CD14-positive monocyte (primary cell): ENCODE measurements at regions not wholly inside any gene's neighbourhood (a gene's known extent, or its start where the extent isn't known, plus 50 kb on each side); places are given as distances from the start of the nearest gene placed in this dataset.

Experiments
- DNase-seq, 3 donors: peaks; one replicate each; pipeline ENCODE4 v3.0.0-alpha.2; 2011 to 2022
- H2AFZ ChIP-seq: 2 replicates; pipeline ENCODE4 v1.6.0; 2012; ENCODE audit warnings: mild to moderate bottlenecking, low read depth, low read length, inconsistent platforms; ENCODE audit not compliant: insufficient read depth, poor library complexity, severe bottlenecking
- H3K27ac ChIP-seq, 2 donors: 1 replicate in 1 of 2; 2 replicates in 1 of 2; pipeline ENCODE4 v1.5.1; 2012 to 2013; ENCODE audit warnings: low read length in 2 of 2, control low read depth in 1 of 2, inconsistent platforms in 1 of 2, low read depth in 1 of 2, mild to moderate bottlenecking in 1 of 2
- H3K27me3 ChIP-seq, 2 donors: one replicate each; pipeline versions ENCODE4 v1.6.0 to v1.6.1; 2011 to 2013; ENCODE audit warnings: low read length in 2 of 2; ENCODE audit not compliant: control insufficient read depth in 2 of 2, insufficient read depth in 2 of 2
- H3K36me3 ChIP-seq, 2 donors: replicated peaks in 1 of 2; 1 replicate in 1 of 2; 2 replicates in 1 of 2; pipeline versions ENCODE4 v1.5.1 to v1.6.1; 2012 to 2013; ENCODE audit warnings: low read length in 2 of 2, control low read depth in 1 of 2, inconsistent platforms in 1 of 2, mild to moderate bottlenecking in 1 of 2; ENCODE audit not compliant: insufficient read depth in 2 of 2, control insufficient read depth in 1 of 2
- H3K4me1 ChIP-seq, 2 donors: 1 replicate in 1 of 2; 2 replicates in 1 of 2; pipeline versions ENCODE4 v1.5.1 to v1.6.1; 2012 to 2013; ENCODE audit warnings: low read length in 2 of 2, control low read depth in 1 of 2, inconsistent platforms in 1 of 2, mild to moderate bottlenecking in 1 of 2, moderate library complexity in 1 of 2; ENCODE audit not compliant: insufficient read depth in 2 of 2, control insufficient read depth in 1 of 2
- H3K4me2 ChIP-seq: replicated peaks from 2 replicates; pipeline ENCODE3; 2012; ENCODE audit warnings: low read length, moderate library complexity, mild to moderate bottlenecking; ENCODE audit not compliant: poor library complexity, severe bottlenecking; ENCODE audit errors: extremely low read depth
- H3K4me3 ChIP-seq, 3 experiments: fragments of 200-600 bp in 1 of 3; sonication (generic) in 1 of 3; replicated peaks in 1 of 3; 1 replicate in 2 of 3; 2 replicates in 1 of 3; pipeline ENCODE4 v1.5.1; 2011 to 2013; ENCODE audit warnings: low read length in 3 of 3, mild to moderate bottlenecking in 3 of 3, control low read depth in 2 of 3, low read depth in 2 of 3, inconsistent platforms in 1 of 3, moderate library complexity in 1 of 3
- H3K79me2 ChIP-seq: 2 replicates; pipeline ENCODE4 v1.6.0; 2012; ENCODE audit warnings: mild to moderate bottlenecking, control low read depth, inconsistent platforms, low read length, moderate library complexity; ENCODE audit not compliant: insufficient read depth
- H3K9ac ChIP-seq: 2 replicates; pipeline ENCODE4 v1.6.0; 2017; ENCODE audit warnings: low read length, mild to moderate bottlenecking; ENCODE audit not compliant: insufficient read depth, poor library complexity, severe bottlenecking
- H3K9me3 ChIP-seq, 2 donors: replicated peaks in 1 of 2; 1 replicate in 1 of 2; 2 replicates in 1 of 2; pipeline versions ENCODE4 v1.5.1 to v1.6.1; 2012 to 2013; ENCODE audit warnings: low read length in 2 of 2, control low read depth in 1 of 2; ENCODE audit not compliant: control insufficient read depth in 1 of 2, insufficient read depth in 1 of 2
- H4K20me1 ChIP-seq: 2 replicates; pipeline ENCODE4 v1.6.0; 2012; ENCODE audit warnings: mild to moderate bottlenecking, low read length, control low read depth, moderate library complexity; ENCODE audit not compliant: insufficient read depth
- H3K27ac Mint-ChIP-seq, 7 donors: one replicate each; pipeline ENCODE4 v1.8.0; 2020; ENCODE audit warnings: mild to moderate bottlenecking in 7 of 7, mixed read lengths in 7 of 7, moderate library complexity in 6 of 7, inconsistent platforms in 2 of 7
- H3K27me3 Mint-ChIP-seq, 3 donors: one replicate each; pipeline ENCODE4 v1.8.0; 2021 to 2022; ENCODE audit warnings: low read depth in 3 of 3, mild to moderate bottlenecking in 3 of 3, mixed read lengths in 3 of 3, moderate library complexity in 3 of 3, inconsistent platforms in 1 of 3
- H3K36me3 Mint-ChIP-seq, 2 donors: one replicate each; pipeline ENCODE4 v1.8.0; 2020; ENCODE audit warnings: mixed read lengths in 2 of 2, inconsistent platforms in 1 of 2, mild to moderate bottlenecking in 1 of 2
- H3K4me1 Mint-ChIP-seq: one replicate; pipeline ENCODE4 v1.8.0; 2020; ENCODE audit warnings: mild to moderate bottlenecking, mixed read lengths
- H3K4me3 Mint-ChIP-seq, 2 donors: one replicate each; pipeline ENCODE4 v1.8.0; 2020; ENCODE audit warnings: mild to moderate bottlenecking in 2 of 2, mixed read lengths in 2 of 2, moderate library complexity in 1 of 2
- H3K9me3 Mint-ChIP-seq, 7 donors: one replicate each; pipeline ENCODE4 v1.8.0; 2020 to 2022; ENCODE audit warnings: mixed read lengths in 7 of 7, mild to moderate bottlenecking in 6 of 7, moderate library complexity in 6 of 7, inconsistent platforms in 2 of 7
- WGBS: methylation state at CpG from one replicate; pipeline ENCODE4 v1.1.5; 2013; ENCODE audit warnings: missing lambda C conversion rate; ENCODE audit not compliant: insufficient coverage; 5-methylcytosine and 5-hydroxymethylcytosine counted together
- intact Hi-C, 2 donors: fragments of 100-400 bp; cut with micrococcal nuclease; formaldehyde crosslinking; loops; one replicate each; pipeline versions ENCODE4 v1.15.0 to v1.15.1; 2023
- TF ChIP-seq, protein P1 (sequence below): fragments of 200-600 bp; IDR thresholded peaks from one replicate; pipeline ENCODE4 v1.8.0; 2022; ENCODE audit warnings: antibody characterized with exemption, mild to moderate bottlenecking

DNA sequence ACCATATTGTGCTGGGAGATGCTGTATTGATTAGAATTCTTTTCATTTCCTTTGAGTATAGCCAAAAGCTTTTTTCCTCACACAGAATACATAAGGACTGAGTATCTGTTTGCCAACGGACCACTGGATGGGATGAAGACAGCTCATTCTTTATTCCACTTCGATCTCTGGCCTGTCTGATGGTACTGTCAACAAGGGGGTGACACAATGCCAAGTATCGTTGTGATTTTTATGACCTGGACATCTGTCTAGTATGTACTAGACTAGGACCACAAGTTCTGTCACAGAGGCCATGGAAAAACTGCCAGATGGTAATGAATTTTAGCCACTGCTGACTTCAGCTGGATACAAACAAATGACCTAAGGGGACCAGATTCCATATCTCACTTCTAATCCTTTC lies 502.7 kb downstream of the SOX5 start:
- H3K4me1 ChIP-seq, result no peaks in the 10 kb centered on the region
- H3K4me2 ChIP-seq, result no peak overlapping the region
- H4K20me1 ChIP-seq, result no peaks in the 10 kb centered on the region
- H3K9me3 ChIP-seq, result peaks cover 0 to 8% of the 10 kb centered on the region in 2 donors
- H3K9ac ChIP-seq, result no peak overlapping the region
- intact Hi-C loops, result no loop called here
- WGBS, result 86% methylated on average over 2 of the region's 3 CpGs
- Mint-ChIP-seq H3K36me3 (no peaks in the 10 kb centered on the region), H3K27me3 (no peaks in the 10 kb centered on the region), H3K4me3 (no peak overlapping the region), H3K27ac (no peak overlapping the region), H3K4me1 (no peaks in the 10 kb centered on the region), H3K9me3 (peaks cover 0 to 3% (median 2%) of the 10 kb centered on the region in 7 donors)
- no peak for DNase-seq
- H3K27me3 ChIP-seq, result no peaks in the 10 kb centered on the region
- TF ChIP-seq, protein P1, sequence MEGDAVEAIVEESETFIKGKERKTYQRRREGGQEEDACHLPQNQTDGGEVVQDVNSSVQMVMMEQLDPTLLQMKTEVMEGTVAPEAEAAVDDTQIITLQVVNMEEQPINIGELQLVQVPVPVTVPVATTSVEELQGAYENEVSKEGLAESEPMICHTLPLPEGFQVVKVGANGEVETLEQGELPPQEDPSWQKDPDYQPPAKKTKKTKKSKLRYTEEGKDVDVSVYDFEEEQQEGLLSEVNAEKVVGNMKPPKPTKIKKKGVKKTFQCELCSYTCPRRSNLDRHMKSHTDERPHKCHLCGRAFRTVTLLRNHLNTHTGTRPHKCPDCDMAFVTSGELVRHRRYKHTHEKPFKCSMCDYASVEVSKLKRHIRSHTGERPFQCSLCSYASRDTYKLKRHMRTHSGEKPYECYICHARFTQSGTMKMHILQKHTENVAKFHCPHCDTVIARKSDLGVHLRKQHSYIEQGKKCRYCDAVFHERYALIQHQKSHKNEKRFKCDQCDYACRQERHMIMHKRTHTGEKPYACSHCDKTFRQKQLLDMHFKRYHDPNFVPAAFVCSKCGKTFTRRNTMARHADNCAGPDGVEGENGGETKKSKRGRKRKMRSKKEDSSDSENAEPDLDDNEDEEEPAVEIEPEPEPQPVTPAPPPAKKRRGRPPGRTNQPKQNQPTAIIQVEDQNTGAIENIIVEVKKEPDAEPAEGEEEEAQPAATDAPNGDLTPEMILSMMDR, result no peak
- H3K36me3 ChIP-seq, result no peaks in the 10 kb centered on the region
- H3K4me3 ChIP-seq, result no peak overlapping the region
- no peak overlapping the region for H3K27ac ChIP-seq
- H3K79me2 ChIP-seq, result no peaks in the 10 kb centered on the region
- no peak overlapping the region for H2AFZ ChIP-seq

DNA sequence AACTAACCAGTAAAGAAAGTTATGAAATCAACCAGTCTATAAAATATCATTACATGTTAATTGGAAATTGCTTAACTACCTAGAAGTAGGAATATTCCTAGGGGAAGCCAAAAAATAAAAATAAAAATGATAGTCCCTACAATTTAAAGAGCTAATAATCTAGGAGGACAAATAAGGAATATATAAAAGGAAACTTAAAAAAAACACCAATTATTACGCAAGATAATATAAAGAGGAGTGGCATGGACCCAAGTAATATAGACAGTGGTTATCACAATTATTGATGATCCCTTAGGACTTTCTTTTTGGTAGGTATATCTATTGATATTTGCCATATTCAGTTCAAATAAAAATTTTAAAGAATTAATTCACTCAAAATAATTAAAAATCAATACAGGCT lies 498.7 kb downstream of the SOX5 start:
- Histone ChIP-seq H3K4me1 (no peaks in the 10 kb centered on the region), H3K4me2 (no peak overlapping the region), H3K9me3 (peaks cover 6 to 9% of the 10 kb centered on the region in 2 donors), H3K27me3 (no peaks in the 10 kb centered on the region), H3K79me2 (no peaks in the 10 kb centered on the region), H3K9ac (no peak overlapping the region), H3K27ac (no peak overlapping the region), H4K20me1 (no peaks in the 10 kb centered on the region), H3K4me3 (no peak overlapping the region), H3K36me3 (no peaks in the 10 kb centered on the region), H2AFZ (no peak overlapping the region)
- intact Hi-C loops, result no loop called here
- no peak overlapping the region for H3K27ac Mint-ChIP-seq
- no peak overlapping the region for H3K4me3 Mint-ChIP-seq
- no peak for DNase-seq
- TF ChIP-seq, protein P1, result no peak
- H3K27me3 Mint-ChIP-seq, result no peaks in the 10 kb centered on the region
- no peaks in the 10 kb centered on the region for H3K4me1 Mint-ChIP-seq
- no peaks in the 10 kb centered on the region for H3K36me3 Mint-ChIP-seq
- WGBS, result no CpG with 5 or more reads among the region's 1 CpG
- peaks cover 0 to 15% (median 12%) of the 10 kb centered on the region in 7 donors for H3K9me3 Mint-ChIP-seq
